Lower lobe of right lung (tissue), 2 donors: ENCODE measurements at regions not wholly inside any gene's neighbourhood (a gene's known extent, or its start where the extent isn't known, plus 50 kb on each side); places are given as distances from the start of the nearest gene placed in this dataset.

Experiments used
- ATAC-seq, 2 donors: fragments of 200-7000 bp; cut with Tn5 transposase; one replicate each; pipeline ENCODE4 v1.9.1; 2020 to 2022; ENCODE audit warnings: mild to moderate bottlenecking in 2 of 2, moderate library complexity in 2 of 2
- DNase-seq: peaks from one replicate; pipeline ENCODE4 v3.0.0-alpha.2; 2020
- H3K27ac ChIP-seq: fragments of 200-600 bp; one replicate; pipeline ENCODE4 v1.8.0; 2022
- H3K27me3 ChIP-seq: fragments of 200-600 bp; one replicate; pipeline ENCODE4 v1.8.0; 2022; ENCODE audit warnings: low read depth
- H3K36me3 ChIP-seq: fragments of 200-600 bp; one replicate; pipeline ENCODE4 v1.8.0; 2022; ENCODE audit warnings: mild to moderate bottlenecking
- H3K4me1 ChIP-seq: fragments of 200-600 bp; one replicate; pipeline ENCODE4 v1.8.0; 2022
- H3K4me3 ChIP-seq: fragments of 200-600 bp; one replicate; pipeline ENCODE4 v1.8.0; 2022; ENCODE audit warnings: mild to moderate bottlenecking
- H3K9me3 ChIP-seq: fragments of 200-600 bp; one replicate; pipeline ENCODE4 v1.8.0; 2022
- CTCF ChIP-seq: fragments of 200-600 bp; IDR thresholded peaks from one replicate; pipeline ENCODE4 v1.8.0; 2022; ENCODE audit warnings: antibody characterized with exemption, mild to moderate bottlenecking
- intact Hi-C: fragments of 100-400 bp; cut with DNase I; formaldehyde crosslinking; loops from one replicate; pipeline ENCODE4 v1.11.0; 2022
- donor health status: DM: no; HTN: yes; CAD: no; lungs with severe emphysema.

- H3K27me3 ChIP-seq, result no peaks in the 10 kb centered on the region
- no peak for TF ChIP-seq CTCF
- H3K9me3 ChIP-seq, result no peaks in the 10 kb centered on the region
- ATAC-seq (no peak), DNase-seq (no peak)
- no peaks in the 10 kb centered on the region for H3K36me3 ChIP-seq
- H3K4me3 ChIP-seq, result no peak overlapping the region
- no peak overlapping the region for H3K27ac ChIP-seq
- intact Hi-C loops, result no loop called here
- no peaks in the 10 kb centered on the region for H3K4me1 ChIP-seq
Observed at GRCh38 chr12:19924360-19924759, 444.0 kb upstream of the PDE3A start.

DNA sequence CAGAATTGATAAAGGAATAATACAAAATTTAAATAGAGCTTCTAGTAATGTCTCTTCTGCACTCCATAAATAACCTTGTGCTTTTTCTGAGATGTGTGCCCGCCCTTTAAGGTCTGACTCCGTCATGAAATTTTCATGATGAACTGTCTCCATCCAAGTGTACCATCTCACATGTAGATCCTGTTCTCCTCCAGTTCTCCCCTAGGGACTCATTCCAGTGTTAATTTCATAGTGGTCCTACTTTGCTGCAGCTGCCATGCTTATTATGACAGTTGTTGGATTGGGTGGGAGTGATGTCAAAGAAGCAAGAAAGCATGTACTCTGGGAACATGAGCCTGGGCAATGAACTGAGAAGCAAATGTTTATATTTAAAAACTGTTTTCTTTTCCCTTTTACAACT lies 442.5 kb upstream of the PDE3A start:
- no peak for ATAC-seq
- no peak for DNase-seq
- Histone ChIP-seq H3K36me3 (no peaks in the 10 kb centered on the region), H3K4me3 (no peak overlapping the region), H3K27me3 (no peaks in the 10 kb centered on the region), H3K4me1 (no peaks in the 10 kb centered on the region), H3K9me3 (no peaks in the 10 kb centered on the region), H3K27ac (no peak overlapping the region)
- intact Hi-C loops, result no loop called here
- no peak for TF ChIP-seq CTCF

DNA sequence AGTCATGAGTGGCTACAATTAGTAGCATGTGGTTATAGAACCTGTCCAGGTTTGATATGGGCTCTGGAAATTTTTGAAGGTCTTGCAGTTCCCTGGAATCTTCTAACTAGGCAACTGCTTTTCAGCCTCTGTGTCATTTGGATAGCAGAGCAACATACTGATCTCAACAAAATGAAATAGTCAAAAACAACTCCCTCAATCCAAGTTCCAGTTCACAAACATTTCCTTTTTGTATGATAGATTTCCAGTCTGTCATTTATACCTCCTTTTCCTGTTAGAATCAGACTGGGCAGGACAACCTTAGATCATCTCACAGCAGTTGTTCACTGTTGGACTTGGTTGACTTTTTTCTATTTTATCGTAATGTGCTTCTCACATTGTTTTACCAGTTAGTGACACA lies 442.1 kb upstream of the PDE3A start:
- Histone ChIP-seq H3K4me3 (no peak overlapping the region), H3K36me3 (no peaks in the 10 kb centered on the region), H3K27ac (no peak overlapping the region), H3K4me1 (no peaks in the 10 kb centered on the region), H3K9me3 (no peaks in the 10 kb centered on the region), H3K27me3 (no peaks in the 10 kb centered on the region)
- intact Hi-C loops, result no loop called here
- DNase-seq (no peak), ATAC-seq (no peak)
- no peak for TF ChIP-seq CTCF

DNA sequence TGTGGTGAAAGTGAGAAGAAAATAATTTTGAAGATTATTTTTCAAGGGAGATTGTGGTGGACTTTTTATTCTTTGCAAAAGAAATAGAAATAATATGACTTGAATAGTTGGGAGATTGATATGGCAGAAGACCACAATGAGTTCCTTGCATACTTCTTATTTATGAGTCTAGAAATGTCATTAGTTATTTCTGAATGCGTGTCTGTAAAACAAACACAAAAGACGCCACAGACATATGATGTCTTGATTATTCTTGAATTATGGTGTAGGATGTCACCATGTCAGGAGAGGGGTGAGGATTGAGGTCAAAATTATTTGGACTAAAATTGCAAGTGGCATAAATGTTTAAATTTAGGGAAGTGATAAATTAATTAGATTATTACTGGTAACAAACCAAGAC lies 440.7 kb upstream of the PDE3A start:
- intact Hi-C loops, result no loop called here
- no peak for DNase-seq
- Histone ChIP-seq H3K4me3 (no peak overlapping the region), H3K9me3 (no peaks in the 10 kb centered on the region), H3K36me3 (no peaks in the 10 kb centered on the region), H3K27me3 (no peaks in the 10 kb centered on the region), H3K27ac (no peak overlapping the region), H3K4me1 (no peaks in the 10 kb centered on the region)
- ATAC-seq, result no peak
- TF ChIP-seq CTCF, result no peak

- intact Hi-C loops, result no loop called here
- Histone ChIP-seq H3K36me3 (no peaks in the 10 kb centered on the region), H3K9me3 (no peaks in the 10 kb centered on the region), H3K27ac (no peak overlapping the region), H3K4me3 (no peak overlapping the region), H3K27me3 (no peaks in the 10 kb centered on the region), H3K4me1 (no peaks in the 10 kb centered on the region)
- no peak for ATAC-seq
- DNase-seq, result no peak
- no peak for TF ChIP-seq CTCF
Observed at GRCh38 chr12:19932413-19932812, 435.9 kb upstream of the PDE3A start.

DNA sequence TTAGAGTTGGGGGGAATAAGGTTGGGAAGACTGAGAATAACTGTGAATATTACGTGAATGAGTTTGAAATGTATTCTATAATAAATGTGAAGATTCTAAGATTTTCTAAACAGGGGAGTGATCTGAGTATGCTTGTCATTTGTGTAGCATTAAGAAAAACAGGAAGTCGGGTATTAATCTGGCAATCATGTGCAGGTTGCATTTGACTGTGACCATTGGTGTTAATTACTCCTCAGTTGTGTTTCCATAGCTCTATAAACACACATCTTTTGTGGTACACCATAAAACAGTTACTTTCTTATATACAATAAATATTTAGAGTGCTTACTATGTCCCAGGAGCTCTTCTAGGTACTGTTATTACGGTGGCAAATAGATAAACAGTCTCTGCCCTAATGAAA lies 434.4 kb upstream of the PDE3A start:
- no peaks in the 10 kb centered on the region for H3K27me3 ChIP-seq
- no peaks in the 10 kb centered on the region for H3K4me1 ChIP-seq
- no peak for DNase-seq
- H3K27ac ChIP-seq, result no peak overlapping the region
- no peak for ATAC-seq
- no peak for TF ChIP-seq CTCF
- H3K9me3 ChIP-seq, result no peaks in the 10 kb centered on the region
- H3K36me3 ChIP-seq, result no peaks in the 10 kb centered on the region
- intact Hi-C loops, result no loop called here
- no peak overlapping the region for H3K4me3 ChIP-seq
